IMR-90 (cell line): ENCODE measurements at regions not wholly inside any gene's neighbourhood (a gene's known extent, or its start where the extent isn't known, plus 50 kb on each side); places are given as distances from the start of the nearest gene placed in this dataset.

Experiments used
- ATAC-seq: fragments of 200-7000 bp; cut with Tn5 transposase; 2 replicates; pipeline ENCODE4 v1.9.1; 2020; ENCODE audit warnings: low read depth, mild to moderate bottlenecking, moderate library complexity
- BruUV-seq: library from RNA; stranded (reverse); fragments of 400-500 nt; replicated peaks from 2 replicates; lab custom pipeline; 2021; lab: Mats Ljungman, UMichigan
- CTCF ChIA-PET: fragments of 300-600 bp; formaldehyde crosslinking; extraction: SDS; loops from one replicate; lab custom pipeline; 2021; ENCODE audit warnings: antibody characterized with exemption; lab: Yijun Ruan, JAX
- POLR2A ChIA-PET: fragments of 300-600 bp; sonication (Branson Sonifier 250); formaldehyde crosslinking; loops from one replicate; lab custom pipeline; 2022; ENCODE audit warnings: antibody characterized with exemption; ENCODE audit not compliant: unreplicated experiment; lab: Charles Lee
- DNase-seq: peaks from one replicate; pipeline ENCODE4 v3.0.0; 2013
- H2AFZ ChIP-seq: replicated peaks from 2 replicates; pipeline ENCODE3; 2013; ENCODE audit warnings: low read length, mild to moderate bottlenecking; ENCODE audit not compliant: poor library complexity
- H2AK5ac ChIP-seq: 2 replicates; pipeline ENCODE4 v1.6.1; 2013; ENCODE audit warnings: low read depth, low read length, inconsistent platforms
- H2AK9ac ChIP-seq: replicated peaks from 2 replicates; pipeline ENCODE3; 2013; ENCODE audit warnings: mild to moderate bottlenecking, low read depth, low read length, moderate library complexity; ENCODE audit not compliant: poor library complexity
- H2BK120ac ChIP-seq: 2 replicates; pipeline ENCODE4 v1.6.1; 2013; ENCODE audit warnings: low read depth, low read length, inconsistent platforms
- H2BK15ac ChIP-seq: 3 replicates; pipeline ENCODE4 v1.6.1; 2013; ENCODE audit warnings: low read depth, low read length, inconsistent platforms
- H2BK20ac ChIP-seq: 2 replicates; pipeline ENCODE4 v1.6.1; 2013; ENCODE audit warnings: low read depth, mild to moderate bottlenecking, inconsistent platforms, low read length, moderate library complexity
- H2BK5ac ChIP-seq: 2 replicates; pipeline ENCODE4 v1.6.1; 2013; ENCODE audit warnings: mild to moderate bottlenecking, low read depth, low read length, inconsistent platforms; ENCODE audit not compliant: poor library complexity, severe bottlenecking
- H3K14ac ChIP-seq: replicated peaks from 2 replicates; pipeline ENCODE4 v1.6.1; 2013; ENCODE audit warnings: low read depth, low read length, inconsistent platforms
- H3K18ac ChIP-seq: 2 replicates; pipeline ENCODE4 v1.6.1; 2013; ENCODE audit warnings: low read depth, low read length, control low read depth
- H3K23ac ChIP-seq: 2 replicates; pipeline ENCODE4 v1.6.1; 2013; ENCODE audit warnings: low read depth, low read length, inconsistent platforms
- H3K27ac ChIP-seq: 2 replicates; pipeline ENCODE4 v1.5.1; 2013; ENCODE audit warnings: mild to moderate bottlenecking, control low read depth, low read length; ENCODE audit not compliant: insufficient read depth
- H3K27me3 ChIP-seq: 2 replicates; pipeline ENCODE4 v1.6.1; 2013; ENCODE audit warnings: low read length; ENCODE audit not compliant: control insufficient read depth, insufficient read depth
- H3K36me3 ChIP-seq: 2 replicates; pipeline ENCODE4 v1.6.1; 2013; ENCODE audit warnings: low read length, mixed read lengths; ENCODE audit not compliant: control insufficient read depth, insufficient read depth
- H3K4ac ChIP-seq: 2 replicates; pipeline ENCODE4 v1.6.1; 2013; ENCODE audit warnings: low read depth, low read length, inconsistent platforms
- H3K4me1 ChIP-seq: 2 replicates; pipeline ENCODE4 v1.6.1; 2013; ENCODE audit warnings: low read length, mixed read lengths; ENCODE audit not compliant: control insufficient read depth, insufficient read depth
- H3K4me2 ChIP-seq: 2 replicates; pipeline ENCODE4 v1.6.1; 2013; ENCODE audit warnings: low read depth, mild to moderate bottlenecking, control low read depth, low read length, moderate library complexity
- H3K4me3 ChIP-seq: 2 replicates; pipeline ENCODE4 v1.5.1; 2013; ENCODE audit warnings: low read depth, mild to moderate bottlenecking, control low read depth, low read length, moderate library complexity; ENCODE audit not compliant: insufficient read depth
- H3K56ac ChIP-seq: 2 replicates; pipeline ENCODE4 v1.6.1; 2013; ENCODE audit warnings: low read length, inconsistent platforms; ENCODE audit not compliant: insufficient read depth; ENCODE audit errors: extremely low read depth
- H3K79me1 ChIP-seq, 2 experiments: 2 replicates each; pipeline ENCODE4 v1.6.1; 2013; ENCODE audit warnings: low read length in 2 of 2, inconsistent platforms in 1 of 2, low read depth in 1 of 2
- H3K9ac ChIP-seq: 2 replicates; pipeline ENCODE4 v1.6.1; 2013; ENCODE audit warnings: low read depth, low read length, control low read depth
- H3K9me1 ChIP-seq: 2 replicates; pipeline ENCODE4 v1.6.1; 2013; ENCODE audit warnings: low read length, inconsistent platforms; ENCODE audit not compliant: insufficient read depth
- H3K9me3 ChIP-seq: 2 replicates; pipeline ENCODE4 v1.6.1; 2013; ENCODE audit warnings: low read length; ENCODE audit not compliant: control insufficient read depth, insufficient read depth
- H4K20me1 ChIP-seq: 2 replicates; pipeline ENCODE4 v1.6.1; 2013; ENCODE audit warnings: low read length, inconsistent platforms; ENCODE audit not compliant: insufficient read depth
- H4K5ac ChIP-seq: 2 replicates; pipeline ENCODE4 v1.6.1; 2013; ENCODE audit warnings: mild to moderate bottlenecking, low read depth, low read length, control low read depth
- H4K8ac ChIP-seq, 2 experiments: 2 replicates each; pipeline ENCODE4 v1.6.1; 2013; ENCODE audit warnings: low read depth in 2 of 2, low read length in 2 of 2, control low read depth in 1 of 2, inconsistent platforms in 1 of 2
- H4K91ac ChIP-seq: 2 replicates; pipeline ENCODE4 v1.6.1; 2013; ENCODE audit warnings: low read depth, low read length, inconsistent platforms; ENCODE audit not compliant: insufficient read depth
- FOS ChIP-seq: fragments of 150-350 bp; IDR thresholded peaks from 2 replicates; pipeline ENCODE4 v1.6.1; 2016; ENCODE audit warnings: low read depth, low read length
- MAFK ChIP-seq: IDR thresholded peaks from 2 replicates; pipeline ENCODE4 v1.6.1; 2012; ENCODE audit warnings: low read depth, low read length, improper control_type of control experiment
- MAZ ChIP-seq: IDR thresholded peaks from 2 replicates; pipeline ENCODE4 v1.6.1; 2012; ENCODE audit warnings: low read depth, mild to moderate bottlenecking, low read length, improper control_type of control experiment, moderate library complexity, borderline replicate concordance
- NFE2L2 ChIP-seq: fragments of 150-350 bp; IDR thresholded peaks from 2 replicates; pipeline ENCODE4 v1.6.1; 2016; ENCODE audit warnings: low read depth, mild to moderate bottlenecking, low read length
- POLR2A ChIP-seq: IDR thresholded peaks from 2 replicates; pipeline ENCODE4 v1.6.1; 2012; ENCODE audit warnings: mild to moderate bottlenecking, low read depth, low read length
- RAD21 ChIP-seq: IDR thresholded peaks from 2 replicates; pipeline ENCODE4 v1.6.1; 2012; ENCODE audit warnings: low read length, improper control_type of control experiment
- SMC3 ChIP-seq: fragments of 150-350 bp; IDR thresholded peaks from 2 replicates; pipeline ENCODE4 v1.6.1; 2016; ENCODE audit warnings: low read depth, mild to moderate bottlenecking, antibody characterized with exemption, low read length, moderate library complexity
- WGBS, 2 experiments: methylation state at CpG; one replicate each; pipeline versions ENCODE4 v1.1.5 to v1.1.7; 2013; ENCODE audit warnings: missing lambda C conversion rate in 2 of 2; ENCODE audit not compliant: insufficient read length in 1 of 2; ENCODE audit errors: extremely low coverage in 2 of 2; 5-methylcytosine and 5-hydroxymethylcytosine counted together
- dilution Hi-C: fragments of 300-500 bp; cut with HindIII; formaldehyde crosslinking; loops from one replicate; pipeline ENCODE4 v1.14.3; 2018; ENCODE audit warnings: low sequenced_read_pairs; ENCODE audit not compliant: unreplicated experiment
- in situ Hi-C: fragments of 300-500 bp; cut with MboI; formaldehyde crosslinking; loops from 3 replicates; pipeline ENCODE4 v1.14.3; 2019; ENCODE audit warnings: low sequenced_read_pairs, inconsistent platforms, mixed read lengths
- intact Hi-C: fragments of 100-400 bp; cut with micrococcal nuclease; formaldehyde crosslinking; loops from 2 replicates; pipeline ENCODE4 v1.10.0; 2022
- TF ChIP-seq, protein P1 (sequence below): fragments of 150-350 bp; IDR thresholded peaks from 2 replicates; pipeline ENCODE4 v1.6.1; 2016; ENCODE audit warnings: low read depth, mild to moderate bottlenecking, low read length, moderate library complexity, borderline replicate concordance
- TF ChIP-seq, protein P2 (sequence below): conservative IDR thresholded peaks from 2 replicates; pipeline ENCODE4 v1.5.1; 2012; ENCODE audit warnings: mild to moderate bottlenecking, low read depth, low read length, improper control_type of control experiment
- TF ChIP-seq, protein P3 (sequence below): fragments of 150-350 bp; IDR thresholded peaks from 2 replicates; pipeline ENCODE4 v1.6.1; 2017; ENCODE audit warnings: mild to moderate bottlenecking, antibody characterized with exemption, low read length, low read depth

DNA sequence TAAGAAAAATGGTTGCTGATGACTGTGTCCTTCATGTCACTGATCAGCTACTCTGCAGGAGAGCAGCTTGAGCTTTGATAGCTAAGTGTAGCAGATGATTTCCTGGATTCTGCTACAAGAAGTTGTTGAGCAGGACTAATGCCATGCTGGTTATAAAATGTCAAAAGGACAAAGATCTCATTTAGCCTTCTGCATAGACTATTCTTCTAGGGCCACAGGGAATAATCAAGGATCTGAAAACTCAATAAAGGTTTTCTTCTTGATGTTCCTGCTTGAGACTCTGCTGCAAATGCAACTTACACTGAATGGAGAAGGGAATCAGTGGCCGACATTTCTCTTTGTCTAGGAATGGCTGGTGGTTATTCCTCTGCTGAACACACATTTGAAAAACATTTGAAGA, 360.3 kb upstream of the PTCHD4 start:
- H2BK15ac ChIP-seq: no peak overlapping the region
- TF ChIP-seq MAZ: no peak
- TF ChIP-seq, protein P1, sequence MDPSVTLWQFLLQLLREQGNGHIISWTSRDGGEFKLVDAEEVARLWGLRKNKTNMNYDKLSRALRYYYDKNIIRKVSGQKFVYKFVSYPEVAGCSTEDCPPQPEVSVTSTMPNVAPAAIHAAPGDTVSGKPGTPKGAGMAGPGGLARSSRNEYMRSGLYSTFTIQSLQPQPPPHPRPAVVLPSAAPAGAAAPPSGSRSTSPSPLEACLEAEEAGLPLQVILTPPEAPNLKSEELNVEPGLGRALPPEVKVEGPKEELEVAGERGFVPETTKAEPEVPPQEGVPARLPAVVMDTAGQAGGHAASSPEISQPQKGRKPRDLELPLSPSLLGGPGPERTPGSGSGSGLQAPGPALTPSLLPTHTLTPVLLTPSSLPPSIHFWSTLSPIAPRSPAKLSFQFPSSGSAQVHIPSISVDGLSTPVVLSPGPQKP: no peak
- TF ChIP-seq MAFK: no peak
- TF ChIP-seq FOS: no peak
- TF ChIP-seq SMC3: no peak
- TF ChIP-seq, protein P2, sequence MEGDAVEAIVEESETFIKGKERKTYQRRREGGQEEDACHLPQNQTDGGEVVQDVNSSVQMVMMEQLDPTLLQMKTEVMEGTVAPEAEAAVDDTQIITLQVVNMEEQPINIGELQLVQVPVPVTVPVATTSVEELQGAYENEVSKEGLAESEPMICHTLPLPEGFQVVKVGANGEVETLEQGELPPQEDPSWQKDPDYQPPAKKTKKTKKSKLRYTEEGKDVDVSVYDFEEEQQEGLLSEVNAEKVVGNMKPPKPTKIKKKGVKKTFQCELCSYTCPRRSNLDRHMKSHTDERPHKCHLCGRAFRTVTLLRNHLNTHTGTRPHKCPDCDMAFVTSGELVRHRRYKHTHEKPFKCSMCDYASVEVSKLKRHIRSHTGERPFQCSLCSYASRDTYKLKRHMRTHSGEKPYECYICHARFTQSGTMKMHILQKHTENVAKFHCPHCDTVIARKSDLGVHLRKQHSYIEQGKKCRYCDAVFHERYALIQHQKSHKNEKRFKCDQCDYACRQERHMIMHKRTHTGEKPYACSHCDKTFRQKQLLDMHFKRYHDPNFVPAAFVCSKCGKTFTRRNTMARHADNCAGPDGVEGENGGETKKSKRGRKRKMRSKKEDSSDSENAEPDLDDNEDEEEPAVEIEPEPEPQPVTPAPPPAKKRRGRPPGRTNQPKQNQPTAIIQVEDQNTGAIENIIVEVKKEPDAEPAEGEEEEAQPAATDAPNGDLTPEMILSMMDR: no peak
- TF ChIP-seq POLR2A: no peak
- TF ChIP-seq NFE2L2: no peak
- TF ChIP-seq RAD21: no peak
- TF ChIP-seq, protein P3, sequence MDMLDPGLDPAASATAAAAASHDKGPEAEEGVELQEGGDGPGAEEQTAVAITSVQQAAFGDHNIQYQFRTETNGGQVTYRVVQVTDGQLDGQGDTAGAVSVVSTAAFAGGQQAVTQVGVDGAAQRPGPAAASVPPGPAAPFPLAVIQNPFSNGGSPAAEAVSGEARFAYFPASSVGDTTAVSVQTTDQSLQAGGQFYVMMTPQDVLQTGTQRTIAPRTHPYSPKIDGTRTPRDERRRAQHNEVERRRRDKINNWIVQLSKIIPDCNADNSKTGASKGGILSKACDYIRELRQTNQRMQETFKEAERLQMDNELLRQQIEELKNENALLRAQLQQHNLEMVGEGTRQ: no peak
- POLR2A ChIA-PET: no interaction called here
- DNase-seq (no peak), ATAC-seq (no peak)
- no peak overlapping the region for H2BK5ac ChIP-seq
- H4K20me1 ChIP-seq: no peaks in the 10 kb centered on the region
- no peak overlapping the region for H3K4ac ChIP-seq
- no peaks in the 10 kb centered on the region for H3K79me1 ChIP-seq
- no CpG with 5 or more reads among the region's 1 CpG for WGBS, 2 experiments
- H3K18ac ChIP-seq: no peak overlapping the region
- no peak overlapping the region for H4K91ac ChIP-seq
- dilution Hi-C loops (no loop called here), in situ Hi-C loops (loop anchor here (25.0 kb wide), 1 partner anchor 684 kb away; the partner anchor contains the start of gene OPN5), intact Hi-C loops (no loop called here)
- no peak overlapping the region for H4K8ac ChIP-seq
- H2AFZ ChIP-seq: no peak overlapping the region
- no peaks in the 10 kb centered on the region for H3K36me3 ChIP-seq
- no peaks in the 10 kb centered on the region for H3K4me1 ChIP-seq
- H3K27ac ChIP-seq: no peak overlapping the region
- no peak overlapping the region for H4K5ac ChIP-seq
- no peaks in the 10 kb centered on the region for H3K9me3 ChIP-seq
- no peaks in the 10 kb centered on the region for H3K9me1 ChIP-seq
- no peak overlapping the region for H3K4me2 ChIP-seq
- H3K23ac ChIP-seq: no peak overlapping the region
- no TSS peak for BruUV-seq
- no peak overlapping the region for H2AK5ac ChIP-seq
- no peak overlapping the region for H3K4me3 ChIP-seq
- H3K14ac ChIP-seq: no peak overlapping the region
- H3K56ac ChIP-seq: no peak overlapping the region
- no peak overlapping the region for H3K9ac ChIP-seq
- H2BK120ac ChIP-seq: no peak overlapping the region
- CTCF ChIA-PET: no interaction called here
- no peak overlapping the region for H2AK9ac ChIP-seq
- H2BK20ac ChIP-seq: no peak overlapping the region
- H3K27me3 ChIP-seq: no peaks in the 10 kb centered on the region
